ENCODE measurements at regions not wholly inside any gene's neighbourhood (a gene's known extent, or its start where the extent isn't known, plus 50 kb on each side); places are given as distances from the start of the nearest gene placed in this dataset.

DNA sequence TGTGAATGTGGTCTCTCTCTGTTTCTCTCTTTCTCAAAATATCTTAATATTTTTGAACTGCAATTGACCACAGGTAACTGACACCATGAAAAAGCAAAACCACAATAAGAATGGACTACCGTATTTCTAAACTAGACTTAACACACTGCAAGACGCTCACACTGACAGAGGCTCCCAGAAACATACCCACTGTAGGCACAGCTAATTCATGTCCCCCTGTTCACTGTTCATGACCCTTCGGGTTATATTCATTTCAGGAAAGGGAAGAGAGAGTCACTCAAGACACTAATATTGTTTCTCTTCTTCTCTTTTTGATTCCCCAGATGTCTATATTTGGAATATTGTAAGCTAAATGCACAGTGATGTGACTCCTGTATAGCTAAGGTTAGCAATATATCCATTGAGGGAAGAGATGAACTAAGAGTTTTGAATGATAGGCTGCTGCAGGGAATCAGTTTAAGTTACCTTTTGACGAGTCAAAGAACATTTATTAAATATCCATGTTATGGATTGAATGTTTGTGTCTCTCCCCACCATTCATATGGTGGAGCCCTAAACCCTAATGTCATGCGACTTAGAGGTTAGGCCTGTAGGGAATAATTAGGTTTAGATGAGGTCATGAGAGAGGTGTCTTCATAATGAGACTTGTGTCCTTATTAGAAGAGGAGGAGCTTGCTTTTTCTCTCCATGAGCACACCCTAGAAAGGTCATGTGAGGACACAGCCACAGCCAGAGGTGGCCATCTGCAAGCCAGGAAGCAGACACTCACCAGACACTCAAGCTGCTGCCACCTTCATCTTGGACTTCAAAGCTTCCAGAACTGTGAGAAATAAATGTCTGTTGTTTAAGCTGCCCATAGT is 216.6 kb upstream of the GRM7 start:
- Histone ChIP-seq H3K4me3 (ENCODE audit: low read depth, low read length) (no peak overlapping the region), H3K4me1 (ENCODE audit: control insufficient read depth, insufficient read depth, low read length, poor library complexity, severe bottlenecking) (no peaks in the 10 kb centered on the region), H3K36me3 (ENCODE audit: control insufficient read depth, insufficient read depth, low read length) (no peaks in the 10 kb centered on the region), H3K27ac (ENCODE audit: insufficient read depth, low read length, poor library complexity, severe bottlenecking) (no peak overlapping the region), H3K27me3 (ENCODE audit: control insufficient read depth, insufficient read depth, low read length) (no peaks in the 10 kb centered on the region), H3K9me3 (ENCODE audit: control insufficient read depth in 2 of 2, low read length in 2 of 2) (peaks cover 0 to 3% of the 10 kb centered on the region in 2 experiments)
- H3K27me3 Mint-ChIP-seq = no peaks in the 10 kb centered on the region
- H3K9me3 Mint-ChIP-seq = peaks cover 0 to 10% (median 4%) of the 10 kb centered on the region in 7 donors
- DNase-seq = no peak
- no peaks in the 10 kb centered on the region for H3K4me1 Mint-ChIP-seq
- no peak for ATAC-seq (ENCODE audit: low read depth in 2 of 2)
- H3K4me3 Mint-ChIP-seq = no peak overlapping the region
- H3K36me3 Mint-ChIP-seq = no peaks in the 10 kb centered on the region
- no peak overlapping the region for H3K27ac Mint-ChIP-seq

DNA sequence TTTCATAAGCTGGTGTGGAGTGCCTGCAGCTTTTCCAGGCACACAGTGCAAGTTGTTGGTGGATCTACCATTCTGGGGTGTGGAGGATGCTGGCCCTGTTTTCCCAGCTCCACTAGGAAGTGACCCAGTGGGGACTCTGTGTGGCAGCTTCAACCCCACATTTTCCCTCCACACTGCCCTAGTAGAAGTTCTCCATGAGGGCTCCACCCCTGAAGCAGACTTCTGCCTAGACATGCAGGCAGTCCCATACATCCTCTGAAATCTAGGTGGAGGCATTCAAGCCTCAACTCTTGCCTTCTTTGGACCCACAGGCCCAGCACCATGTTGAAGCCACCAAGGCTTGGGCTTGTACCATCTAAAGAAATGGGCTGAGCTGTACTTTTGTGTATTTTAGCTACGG is 206.2 kb upstream of the GRM7 start:
- H3K4me3 ChIP-seq (ENCODE audit: low read depth, low read length) = no peak overlapping the region
- Mint-ChIP-seq H3K4me3 (no peak overlapping the region), H3K9me3 (peaks cover 6 to 45% (median 24%) of the 10 kb centered on the region in 7 donors), H3K27me3 (no peaks in the 10 kb centered on the region), H3K4me1 (no peaks in the 10 kb centered on the region), H3K27ac (no peak overlapping the region), H3K36me3 (no peaks in the 10 kb centered on the region)
- no peaks in the 10 kb centered on the region for H3K27me3 ChIP-seq (ENCODE audit: control insufficient read depth, insufficient read depth, low read length)
- DNase-seq = no peak
- H3K27ac ChIP-seq (ENCODE audit: insufficient read depth, low read length, poor library complexity, severe bottlenecking) = no peak overlapping the region
- no peaks in the 10 kb centered on the region for H3K4me1 ChIP-seq (ENCODE audit: control insufficient read depth, insufficient read depth, low read length, poor library complexity, severe bottlenecking)
- ATAC-seq (ENCODE audit: low read depth in 2 of 2) = no peak
- no peaks in the 10 kb centered on the region for H3K36me3 ChIP-seq (ENCODE audit: control insufficient read depth, insufficient read depth, low read length)
- peaks cover 6 to 24% of the 10 kb centered on the region in 2 experiments for H3K9me3 ChIP-seq (ENCODE audit: control insufficient read depth in 2 of 2, low read length in 2 of 2)

DNA sequence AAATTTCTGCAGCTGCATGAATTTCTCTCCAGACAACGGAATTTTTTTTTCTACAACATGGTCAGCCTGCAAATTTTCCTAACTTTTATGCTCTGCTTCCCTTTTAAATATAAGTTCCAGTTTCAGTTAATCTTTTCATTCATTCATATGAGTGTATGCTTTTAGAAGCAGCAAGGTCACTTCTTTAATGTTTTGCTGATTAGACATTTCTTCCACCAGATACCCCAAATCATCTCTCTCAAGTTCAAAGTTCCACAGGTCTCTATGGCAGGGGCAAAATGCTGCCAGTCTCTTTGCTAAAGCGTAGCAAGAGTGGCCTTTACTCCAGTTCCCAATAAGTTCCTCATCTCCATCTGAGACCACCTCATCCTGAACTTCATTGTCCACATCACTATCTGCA is 205.6 kb upstream of the GRM7 start:
- Mint-ChIP-seq H3K9me3 (peaks cover 6 to 41% (median 24%) of the 10 kb centered on the region in 7 donors), H3K4me3 (no peak overlapping the region), H3K27me3 (no peaks in the 10 kb centered on the region), H3K4me1 (no peaks in the 10 kb centered on the region), H3K27ac (no peak overlapping the region), H3K36me3 (no peaks in the 10 kb centered on the region)
- Histone ChIP-seq H3K9me3 (ENCODE audit: control insufficient read depth in 2 of 2, low read length in 2 of 2) (peaks cover 6 to 24% of the 10 kb centered on the region in 2 experiments), H3K4me3 (ENCODE audit: low read depth, low read length) (no peak overlapping the region), H3K36me3 (ENCODE audit: control insufficient read depth, insufficient read depth, low read length) (no peaks in the 10 kb centered on the region), H3K4me1 (ENCODE audit: control insufficient read depth, insufficient read depth, low read length, poor library complexity, severe bottlenecking) (no peaks in the 10 kb centered on the region), H3K27me3 (ENCODE audit: control insufficient read depth, insufficient read depth, low read length) (no peaks in the 10 kb centered on the region), H3K27ac (ENCODE audit: insufficient read depth, low read length, poor library complexity, severe bottlenecking) (no peak overlapping the region)
- no peak for ATAC-seq (ENCODE audit: low read depth in 2 of 2)
- DNase-seq = no peak

DNA sequence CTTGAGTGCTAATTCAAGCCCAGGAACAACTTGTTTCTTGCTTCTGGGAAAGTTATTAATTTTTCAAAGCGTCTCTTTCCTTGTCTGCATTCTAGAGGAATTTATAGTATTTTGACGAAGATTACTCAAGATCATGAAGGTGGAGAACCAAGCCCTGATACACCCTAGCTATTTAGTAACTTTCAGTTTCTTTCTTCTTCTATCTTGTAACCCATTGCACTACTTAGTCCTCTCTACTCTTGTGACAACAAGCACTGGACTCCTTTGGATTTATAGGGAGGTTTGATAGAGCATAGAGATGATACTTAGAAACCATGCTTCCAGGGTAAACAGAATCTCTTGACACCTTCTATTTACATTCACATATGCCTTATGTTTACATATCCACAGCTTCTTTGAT is 203.3 kb upstream of the GRM7 start:
- Histone ChIP-seq H3K9me3 (ENCODE audit: control insufficient read depth in 2 of 2, low read length in 2 of 2) (peaks cover 6 to 24% of the 10 kb centered on the region in 2 experiments), H3K4me3 (ENCODE audit: low read depth, low read length) (no peak overlapping the region), H3K4me1 (ENCODE audit: control insufficient read depth, insufficient read depth, low read length, poor library complexity, severe bottlenecking) (no peaks in the 10 kb centered on the region), H3K36me3 (ENCODE audit: control insufficient read depth, insufficient read depth, low read length) (no peaks in the 10 kb centered on the region), H3K27me3 (ENCODE audit: control insufficient read depth, insufficient read depth, low read length) (no peaks in the 10 kb centered on the region), H3K27ac (ENCODE audit: insufficient read depth, low read length, poor library complexity, severe bottlenecking) (no peak overlapping the region)
- peaks cover 5 to 42% (median 22%) of the 10 kb centered on the region in 7 donors for H3K9me3 Mint-ChIP-seq
- H3K4me3 Mint-ChIP-seq = no peak overlapping the region
- H3K27me3 Mint-ChIP-seq = no peaks in the 10 kb centered on the region
- no peaks in the 10 kb centered on the region for H3K4me1 Mint-ChIP-seq
- H3K36me3 Mint-ChIP-seq = no peaks in the 10 kb centered on the region
- ATAC-seq (ENCODE audit: low read depth in 2 of 2) (no peak), DNase-seq (no peak)
- H3K27ac Mint-ChIP-seq = no peak overlapping the region

- peaks cover 2 to 13% of the 10 kb centered on the region in 2 experiments for H3K9me3 ChIP-seq (ENCODE audit: control insufficient read depth in 2 of 2, low read length in 2 of 2)
- no peaks in the 10 kb centered on the region for H3K36me3 ChIP-seq (ENCODE audit: control insufficient read depth, insufficient read depth, low read length)
- H3K27me3 ChIP-seq (ENCODE audit: control insufficient read depth, insufficient read depth, low read length) = no peaks in the 10 kb centered on the region
- no peaks in the 10 kb centered on the region for H3K4me1 ChIP-seq (ENCODE audit: control insufficient read depth, insufficient read depth, low read length, poor library complexity, severe bottlenecking)
- DNase-seq = no peak
- H3K9me3 Mint-ChIP-seq = peaks cover 3 to 41% (median 9%) of the 10 kb centered on the region in 7 donors
- no peak overlapping the region for H3K27ac Mint-ChIP-seq
- no peaks in the 10 kb centered on the region for H3K4me1 Mint-ChIP-seq
- no peak overlapping the region for H3K27ac ChIP-seq (ENCODE audit: insufficient read depth, low read length, poor library complexity, severe bottlenecking)
- no peak for ATAC-seq (ENCODE audit: low read depth in 2 of 2)
- H3K36me3 Mint-ChIP-seq = no peaks in the 10 kb centered on the region
- no peaks in the 10 kb centered on the region for H3K27me3 Mint-ChIP-seq
- H3K4me3 Mint-ChIP-seq = no peak overlapping the region
- H3K4me3 ChIP-seq (ENCODE audit: low read depth, low read length) = no peak overlapping the region
Observed at GRCh38 chr3:6667354-6667753, 193.6 kb upstream of the GRM7 start.

DNA sequence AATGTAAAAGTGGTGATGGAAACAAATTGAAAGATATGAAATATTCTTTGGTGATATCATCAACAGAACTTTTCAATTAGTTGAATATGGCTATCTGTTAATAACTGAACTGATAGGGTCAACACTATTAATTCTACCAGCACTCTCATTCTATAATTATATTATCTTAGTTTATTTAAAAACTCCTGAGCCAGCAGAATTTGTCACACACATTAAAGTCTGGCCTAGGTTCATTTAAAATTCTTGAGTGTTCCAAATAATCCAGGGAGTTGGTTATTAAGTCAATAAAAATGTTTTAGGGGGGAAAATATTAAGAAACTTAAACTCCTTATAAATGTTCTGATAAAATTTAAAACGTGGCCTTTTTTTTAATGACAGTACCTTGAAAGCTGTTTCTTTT is 189.6 kb upstream of the GRM7 start:
- no peaks in the 10 kb centered on the region for H3K4me1 Mint-ChIP-seq
- no peaks in the 10 kb centered on the region for H3K36me3 Mint-ChIP-seq
- Histone ChIP-seq H3K27me3 (ENCODE audit: control insufficient read depth, insufficient read depth, low read length) (no peaks in the 10 kb centered on the region), H3K27ac (ENCODE audit: insufficient read depth, low read length, poor library complexity, severe bottlenecking) (no peak overlapping the region), H3K36me3 (ENCODE audit: control insufficient read depth, insufficient read depth, low read length) (no peaks in the 10 kb centered on the region), H3K9me3 (ENCODE audit: control insufficient read depth in 2 of 2, low read length in 2 of 2) (peaks cover 2 to 9% of the 10 kb centered on the region in 2 experiments), H3K4me1 (ENCODE audit: control insufficient read depth, insufficient read depth, low read length, poor library complexity, severe bottlenecking) (no peaks in the 10 kb centered on the region), H3K4me3 (ENCODE audit: low read depth, low read length) (no peak overlapping the region)
- no peak overlapping the region for H3K27ac Mint-ChIP-seq
- no peaks in the 10 kb centered on the region for H3K27me3 Mint-ChIP-seq
- peaks cover 3 to 33% (median 10%) of the 10 kb centered on the region in 7 donors for H3K9me3 Mint-ChIP-seq
- ATAC-seq (ENCODE audit: low read depth in 2 of 2) = no peak
- no peak for DNase-seq
- no peak overlapping the region for H3K4me3 Mint-ChIP-seq

- ATAC-seq (ENCODE audit: low read depth in 2 of 2) = no peak
- Histone ChIP-seq H3K4me3 (ENCODE audit: low read depth, low read length) (no peak overlapping the region), H3K27me3 (ENCODE audit: control insufficient read depth, insufficient read depth, low read length) (no peaks in the 10 kb centered on the region), H3K4me1 (ENCODE audit: control insufficient read depth, insufficient read depth, low read length, poor library complexity, severe bottlenecking) (no peaks in the 10 kb centered on the region), H3K36me3 (ENCODE audit: control insufficient read depth, insufficient read depth, low read length) (no peaks in the 10 kb centered on the region), H3K9me3 (ENCODE audit: control insufficient read depth in 2 of 2, low read length in 2 of 2) (no peaks in the 10 kb centered on the region), H3K27ac (ENCODE audit: insufficient read depth, low read length, poor library complexity, severe bottlenecking) (no peak overlapping the region)
- no peak for DNase-seq
- Mint-ChIP-seq H3K9me3 (peaks cover 0 to 23% (median 10%) of the 10 kb centered on the region in 7 donors), H3K36me3 (no peaks in the 10 kb centered on the region), H3K4me3 (no peak overlapping the region), H3K27me3 (no peaks in the 10 kb centered on the region), H3K27ac (no peak overlapping the region), H3K4me1 (no peaks in the 10 kb centered on the region)
Observed at GRCh38 chr3:6679510-6679909, 181.4 kb upstream of the GRM7 start.

All from CD4-positive, CD25-positive, alpha-beta regulatory T cell (primary cell).